DMS 273 treated with DMSO at 0.1 percent for 48 hours (cell line): ENCODE measurements at regions not wholly inside any gene's neighbourhood (a gene's known extent, or its start where the extent isn't known, plus 50 kb on each side); places are given as distances from the start of the nearest gene placed in this dataset.

Source experiments
- DNase-seq: peaks from one replicate; lab custom pipeline; 2025; lab: John Stamatoyannopoulos, UW

DNA sequence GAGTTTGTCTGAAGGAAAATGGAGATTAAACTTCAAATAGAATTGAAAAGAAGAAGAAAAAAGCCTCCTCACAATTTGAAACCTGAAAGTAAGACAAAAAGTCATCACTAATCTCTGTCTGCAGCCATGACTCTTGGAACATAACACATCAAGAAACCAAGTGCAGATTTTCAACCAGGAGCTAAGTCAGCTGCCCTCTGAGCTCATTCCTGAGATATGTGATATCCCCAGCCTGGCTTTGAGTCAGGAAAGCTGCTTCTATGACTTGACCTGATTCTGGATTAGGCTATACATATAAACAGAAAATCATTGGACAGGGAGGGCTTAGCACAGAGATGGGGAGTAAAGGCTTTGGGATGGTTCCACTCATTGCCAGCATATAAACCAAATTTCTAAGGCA is 891.4 kb downstream of the TFAP2A start:
- DNase-seq: no peak

- DNase-seq: no peak
These were observed 892.8 kb downstream of the TFAP2A start for GRCh38 chr6:9522101-9522500.

DNA sequence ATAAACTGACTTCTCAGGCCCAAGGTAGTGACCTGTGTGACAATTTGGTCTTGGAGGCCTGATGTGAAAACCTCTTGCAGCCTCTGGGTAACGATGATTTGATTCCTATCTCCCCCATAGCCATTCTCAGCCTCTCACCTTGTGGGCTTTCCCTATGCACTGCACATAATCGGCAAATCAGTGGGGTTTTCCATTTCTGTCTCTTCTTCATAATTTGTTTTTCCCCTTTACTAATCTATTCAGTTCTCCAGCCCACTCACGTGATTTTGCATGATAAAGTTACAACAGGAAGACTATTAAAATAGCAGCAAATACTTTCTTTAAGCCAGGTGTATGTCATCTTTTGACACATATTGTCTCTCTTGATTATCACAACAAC is 893.7 kb downstream of the TFAP2A start:
- no peak for DNase-seq

- no peak for DNase-seq
These were observed 894.3 kb downstream of the TFAP2A start for GRCh38 chr6:9520417-9521151.

DNA sequence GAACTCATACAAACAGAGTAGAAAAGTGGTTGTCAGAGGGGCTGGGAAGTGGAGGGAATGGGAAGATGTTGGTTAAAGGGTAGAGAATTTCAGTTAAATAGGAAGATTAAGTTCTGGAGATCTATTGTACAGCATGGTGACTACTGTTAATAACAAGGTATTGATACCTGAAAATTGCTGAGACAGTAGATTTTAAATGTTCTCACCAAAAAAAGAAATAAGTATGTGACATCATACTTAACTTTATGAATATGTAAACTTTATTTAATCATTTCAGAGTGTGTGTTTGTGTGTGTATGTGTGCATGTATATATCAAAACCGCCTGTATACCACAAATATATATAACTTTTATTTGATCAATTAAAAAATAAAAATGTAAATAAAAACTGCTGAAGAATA is 896.4 kb downstream of the TFAP2A start:
- no peak for DNase-seq

DNA sequence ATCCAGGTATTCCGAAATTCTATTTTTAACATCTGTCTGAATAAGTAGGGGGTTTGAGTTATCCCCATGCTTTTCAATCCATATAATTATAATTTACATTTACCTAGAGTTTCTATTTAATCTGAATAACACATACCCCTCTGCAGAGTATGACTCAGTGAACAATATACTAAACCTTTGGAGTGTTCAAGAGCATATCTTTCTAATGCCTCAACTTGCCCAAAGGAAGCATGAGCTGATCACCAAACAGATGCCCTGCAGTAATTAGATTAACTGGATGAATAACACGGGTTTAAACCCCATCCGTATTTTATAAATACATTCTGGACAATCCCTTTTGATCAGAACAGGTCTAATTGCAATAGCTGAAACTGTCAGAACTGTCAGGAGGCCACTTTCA is 897.1 kb downstream of the TFAP2A start:
- DNase-seq: no peak

GRCh38 chr6:9515633-9516606 is 899.0 kb downstream of the TFAP2A start:
- DNase-seq: no peak

- DNase-seq: no peak
These were observed 900.7 kb downstream of the TFAP2A start for GRCh38 chr6:9514146-9514545.

DNA sequence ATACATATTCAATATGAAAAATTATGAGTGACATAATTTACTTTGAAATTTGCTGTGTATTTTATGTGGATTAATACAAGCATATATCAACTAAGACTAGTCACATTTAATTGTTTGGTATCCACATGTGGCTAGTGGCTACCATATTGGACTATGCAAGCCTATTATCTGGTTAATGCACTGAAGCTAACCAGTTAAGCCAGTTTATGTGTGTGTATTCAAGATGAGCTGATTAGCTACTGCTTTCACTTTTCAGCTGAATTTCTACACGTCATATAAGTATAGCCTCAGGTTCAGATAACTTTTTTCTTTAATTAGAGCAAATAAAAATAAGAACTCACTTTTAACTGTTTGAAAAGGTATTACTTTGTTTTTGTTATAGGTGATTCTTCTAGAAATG is 903.7 kb downstream of the TFAP2A start:
- DNase-seq: no peak

DNA sequence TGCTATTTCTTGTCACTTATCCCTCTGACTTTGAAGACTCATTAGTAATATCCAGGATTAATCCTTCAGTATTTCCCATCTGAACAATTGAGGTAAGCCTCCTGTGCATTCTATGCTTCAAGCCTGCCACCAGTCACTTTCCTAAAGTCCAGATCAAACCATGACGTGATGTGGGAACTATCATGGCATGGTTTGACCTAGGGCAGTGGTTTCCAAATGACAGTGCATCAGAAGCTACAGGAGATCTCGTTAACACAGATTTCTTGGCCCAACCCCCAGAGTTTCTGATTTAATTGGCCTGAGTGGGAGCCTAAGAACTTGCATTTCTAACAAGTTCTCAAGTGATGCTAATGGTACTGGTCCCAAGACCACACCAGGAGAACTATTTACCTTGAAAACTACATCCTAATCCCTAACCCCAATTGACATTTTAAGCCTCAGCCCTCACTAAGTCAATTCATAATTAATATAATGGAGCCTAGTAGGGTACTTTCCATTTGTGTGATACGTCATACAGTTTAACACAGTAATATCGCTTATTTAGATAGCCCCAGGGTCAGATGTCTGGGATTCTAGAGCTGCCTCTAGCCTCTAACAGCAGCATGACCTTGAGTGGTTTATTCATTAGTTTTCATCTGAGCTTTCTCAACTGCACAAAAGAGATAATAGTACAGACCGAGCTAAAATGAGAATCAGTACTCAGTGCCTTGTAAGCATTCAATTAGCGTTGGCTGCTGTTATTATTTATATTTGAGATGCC is 907.6 kb downstream of the TFAP2A start:
- DNase-seq: no peak

DNA sequence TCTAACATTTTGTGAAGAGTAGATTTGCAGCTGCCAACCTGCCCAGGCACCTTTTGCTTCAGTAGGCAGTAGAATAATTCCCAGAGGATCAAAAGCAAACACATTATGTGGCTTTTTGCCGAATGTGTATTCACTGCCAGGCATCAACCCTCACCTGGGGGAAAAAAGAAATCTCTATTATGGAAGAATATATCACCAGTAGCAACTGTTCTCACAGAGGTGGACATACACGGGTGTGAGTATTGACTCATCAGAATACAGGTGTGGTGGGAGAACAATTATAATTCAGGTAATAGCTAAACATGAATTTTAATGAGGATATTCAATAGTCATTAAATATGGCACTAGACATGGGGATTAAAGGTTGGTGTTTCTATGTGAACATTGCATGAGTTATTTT is 910.7 kb downstream of the TFAP2A start:
- DNase-seq: no peak

- no peak for DNase-seq
These were observed 911.6 kb downstream of the TFAP2A start for GRCh38 chr6:9503111-9503761.

- peak; percentile 36 for DNase-seq
These were observed 915.2 kb downstream of the TFAP2A start for GRCh38 chr6:9499709-9500108.

DNA sequence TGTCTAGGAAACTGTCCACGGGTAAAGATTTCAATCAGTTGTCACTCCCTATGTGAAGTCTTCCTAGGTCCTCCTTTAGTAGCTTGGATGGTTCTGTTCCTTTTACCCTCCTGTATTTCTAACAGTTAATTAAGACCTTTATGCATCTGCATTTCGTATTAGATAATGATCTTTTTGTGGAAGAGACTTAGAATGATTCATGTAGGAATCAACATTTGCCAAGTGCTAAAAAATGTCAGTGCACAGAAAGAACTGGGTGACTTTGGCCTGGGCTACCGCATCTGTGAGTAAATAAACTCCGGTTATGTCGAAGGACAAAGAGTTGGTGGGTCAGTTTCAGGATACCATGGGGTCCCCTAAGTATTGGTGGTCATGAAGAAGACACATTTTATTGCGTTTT is 918.0 kb downstream of the TFAP2A start:
- no peak for DNase-seq

GRCh38 chr6:9494864-9495263 is 920.0 kb downstream of the TFAP2A start:
- no peak for DNase-seq

DNA sequence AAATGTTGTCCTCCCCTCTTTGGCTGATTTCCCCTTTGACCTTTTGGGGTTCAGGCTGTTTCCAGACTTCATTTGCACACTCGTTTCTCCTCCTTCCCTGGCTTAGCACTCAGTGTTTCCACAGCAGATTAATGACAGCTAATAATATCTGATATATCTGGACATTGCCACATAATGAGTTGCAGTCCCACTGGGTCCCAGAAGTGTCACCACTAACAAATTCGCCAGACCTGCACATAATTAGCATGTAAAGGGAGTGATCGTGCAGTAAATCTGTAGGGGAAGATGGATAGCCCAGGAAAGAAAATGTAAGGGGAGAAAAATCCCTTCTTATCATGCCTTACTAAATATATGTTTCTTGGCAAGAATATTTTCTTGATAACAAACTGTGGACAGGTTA is 922.1 kb downstream of the TFAP2A start:
- DNase-seq: no peak

GRCh38 chr6:9487128-9487527 is 927.7 kb downstream of the TFAP2A start:
- no peak for DNase-seq

- no peak for DNase-seq
These were observed 928.9 kb downstream of the TFAP2A start for GRCh38 chr6:9485992-9486391.

- no peak for DNase-seq
These were observed 930.2 kb downstream of the TFAP2A start for GRCh38 chr6:9484686-9485085.

GRCh38 chr6:9484091-9484490 is 930.8 kb downstream of the TFAP2A start:
- no peak for DNase-seq

GRCh38 chr6:9482030-9482738 is 932.7 kb downstream of the TFAP2A start:
- peak; percentile 1 for DNase-seq
